DND-41 (cell line): ENCODE measurements at regions not wholly inside any gene's neighbourhood (a gene's known extent, or its start where the extent isn't known, plus 50 kb on each side); places are given as distances from the start of the nearest gene placed in this dataset.
A peak's percentile ranks its signal among the peaks of the same experiment; 100 is the strongest.

Experiments used
- ATAC-seq: fragments of 200-7000 bp; cut with Tn5 transposase; 3 replicates; pipeline ENCODE4 v1.9.1; 2021; ENCODE audit warnings: low read depth; ENCODE audit not compliant: insufficient read depth
- DNase-seq: peaks from one replicate; pipeline ENCODE4 v3.0.0-alpha.2; 2020
- H2AFZ ChIP-seq: 2 replicates; pipeline ENCODE4 v1.6.0; 2012; ENCODE audit warnings: low read depth, low read length
- H3K27ac ChIP-seq: 2 replicates; pipeline ENCODE4 v1.5.1; 2012; ENCODE audit warnings: low read length, inconsistent platforms
- H3K27me3 ChIP-seq: fragments of 200-600 bp; sonication (generic); 2 replicates; pipeline ENCODE4 v1.6.0; 2012; ENCODE audit warnings: low read length, mild to moderate bottlenecking, inconsistent platforms; ENCODE audit not compliant: insufficient read depth, poor library complexity
- H3K36me3 ChIP-seq: 2 replicates; pipeline ENCODE4 v1.5.1; 2012; ENCODE audit warnings: low read length, inconsistent platforms; ENCODE audit not compliant: insufficient read depth
- H3K4me1 ChIP-seq: 2 replicates; pipeline ENCODE4 v1.5.1; 2012; ENCODE audit warnings: mild to moderate bottlenecking, low read length; ENCODE audit not compliant: insufficient read depth
- H3K4me2 ChIP-seq: 2 replicates; pipeline ENCODE4 v1.6.0; 2012; ENCODE audit warnings: mild to moderate bottlenecking, moderate library complexity, low read length, inconsistent platforms; ENCODE audit not compliant: insufficient read depth
- H3K4me3 ChIP-seq, 2 experiments: fragments of 200-600 bp in 1 of 2; shearing (Covaris generic) in 1 of 2; 2 replicates each; pipeline ENCODE4 v1.5.1; 2012 to 2016; ENCODE audit warnings: inconsistent platforms in 2 of 2, low read length in 2 of 2, mild to moderate bottlenecking in 2 of 2, low read depth in 1 of 2, moderate library complexity in 1 of 2
- H3K79me2 ChIP-seq: 2 replicates; pipeline ENCODE4 v1.6.0; 2012; ENCODE audit warnings: low read length, inconsistent platforms; ENCODE audit not compliant: insufficient read depth
- H3K9ac ChIP-seq: 2 replicates; pipeline ENCODE4 v1.6.0; 2012; ENCODE audit warnings: low read depth, mild to moderate bottlenecking, inconsistent platforms, low read length, moderate library complexity
- H3K9me3 ChIP-seq: 2 replicates; pipeline ENCODE4 v1.5.1; 2012; ENCODE audit warnings: low read length, moderate library complexity, mild to moderate bottlenecking, inconsistent platforms; ENCODE audit not compliant: insufficient read depth, severe bottlenecking
- H4K20me1 ChIP-seq: 2 replicates; pipeline ENCODE4 v1.6.0; 2012; ENCODE audit warnings: low read length; ENCODE audit not compliant: insufficient read depth
- EZH2 ChIP-seq: IDR thresholded peaks from 3 replicates; pipeline ENCODE4 v1.6.1; 2012; ENCODE audit warnings: borderline replicate concordance, low read depth, mild to moderate bottlenecking, moderate library complexity, low read length, inconsistent platforms; ENCODE audit not compliant: severe bottlenecking
- TF ChIP-seq, protein P1 (sequence below): IDR thresholded peaks from 2 replicates; pipeline ENCODE4 v1.5.1; 2012; ENCODE audit warnings: borderline replicate concordance, low read length, moderate library complexity, mild to moderate bottlenecking; ENCODE audit not compliant: poor library complexity, severe bottlenecking; ENCODE audit errors: extremely low read depth

DNA sequence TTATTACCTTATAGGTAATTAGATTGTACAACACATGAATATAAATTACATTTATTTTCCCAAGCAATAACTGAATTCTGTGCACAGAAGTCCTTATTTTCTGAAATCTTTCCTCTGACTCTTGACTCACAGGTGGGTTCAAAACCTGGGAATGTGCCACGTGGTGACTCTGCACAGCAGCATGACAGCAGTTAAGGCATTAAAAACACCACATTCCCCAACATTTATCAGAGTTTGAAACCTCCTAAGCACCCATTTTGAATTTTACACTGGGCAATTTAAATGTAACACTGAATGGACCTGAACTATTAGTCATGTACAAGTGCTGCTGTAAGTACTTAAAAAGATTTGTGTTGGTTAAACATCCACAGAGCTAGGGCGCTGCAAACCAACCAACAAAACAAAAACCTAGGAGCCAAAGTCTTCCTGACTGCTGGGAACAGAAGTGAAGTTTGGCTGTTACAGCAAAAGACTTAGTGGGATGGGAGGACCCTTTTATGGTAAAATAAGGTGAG lies 480.6 kb upstream of the CXADR start:
- no peak for ATAC-seq
- no peak overlapping the region for H3K4me2 ChIP-seq
- H3K79me2 ChIP-seq, result no peaks in the 10 kb centered on the region
- H4K20me1 ChIP-seq, result no peaks in the 10 kb centered on the region
- no peaks in the 10 kb centered on the region for H3K4me1 ChIP-seq
- H3K27ac ChIP-seq, result no peak overlapping the region
- no peak overlapping the region for H3K4me3 ChIP-seq
- no peaks in the 10 kb centered on the region for H3K9me3 ChIP-seq
- DNase-seq, result no peak
- TF ChIP-seq, protein P1, sequence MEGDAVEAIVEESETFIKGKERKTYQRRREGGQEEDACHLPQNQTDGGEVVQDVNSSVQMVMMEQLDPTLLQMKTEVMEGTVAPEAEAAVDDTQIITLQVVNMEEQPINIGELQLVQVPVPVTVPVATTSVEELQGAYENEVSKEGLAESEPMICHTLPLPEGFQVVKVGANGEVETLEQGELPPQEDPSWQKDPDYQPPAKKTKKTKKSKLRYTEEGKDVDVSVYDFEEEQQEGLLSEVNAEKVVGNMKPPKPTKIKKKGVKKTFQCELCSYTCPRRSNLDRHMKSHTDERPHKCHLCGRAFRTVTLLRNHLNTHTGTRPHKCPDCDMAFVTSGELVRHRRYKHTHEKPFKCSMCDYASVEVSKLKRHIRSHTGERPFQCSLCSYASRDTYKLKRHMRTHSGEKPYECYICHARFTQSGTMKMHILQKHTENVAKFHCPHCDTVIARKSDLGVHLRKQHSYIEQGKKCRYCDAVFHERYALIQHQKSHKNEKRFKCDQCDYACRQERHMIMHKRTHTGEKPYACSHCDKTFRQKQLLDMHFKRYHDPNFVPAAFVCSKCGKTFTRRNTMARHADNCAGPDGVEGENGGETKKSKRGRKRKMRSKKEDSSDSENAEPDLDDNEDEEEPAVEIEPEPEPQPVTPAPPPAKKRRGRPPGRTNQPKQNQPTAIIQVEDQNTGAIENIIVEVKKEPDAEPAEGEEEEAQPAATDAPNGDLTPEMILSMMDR, result no peak
- no peak for TF ChIP-seq EZH2
- H3K9ac ChIP-seq, result no peak overlapping the region
- no peak overlapping the region for H2AFZ ChIP-seq
- H3K36me3 ChIP-seq, result no peaks in the 10 kb centered on the region
- H3K27me3 ChIP-seq, result no peaks in the 10 kb centered on the region

DNA sequence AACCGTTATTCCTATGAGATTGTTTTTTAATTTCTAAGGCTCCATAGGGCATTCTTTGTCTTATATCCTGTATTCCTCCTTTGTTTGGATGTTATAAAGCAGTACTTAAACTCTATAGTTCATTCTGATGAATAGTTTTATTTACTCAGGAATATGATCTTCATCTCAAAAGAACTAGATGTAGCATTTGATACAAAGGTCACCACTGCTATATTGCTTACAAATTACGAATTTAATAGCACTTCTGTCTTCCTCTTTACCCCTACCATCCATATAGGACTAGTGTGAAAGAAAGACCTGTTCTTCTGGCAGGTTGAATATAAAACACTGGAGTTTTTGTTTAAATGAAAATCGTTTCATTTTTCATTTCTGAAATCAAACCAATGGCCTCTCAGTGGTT lies 468.1 kb upstream of the CXADR start:
- no peaks in the 10 kb centered on the region for H3K36me3 ChIP-seq
- DNase-seq (no peak), ATAC-seq (no peak)
- H3K4me1 ChIP-seq, result no peaks in the 10 kb centered on the region
- no peak for TF ChIP-seq EZH2
- TF ChIP-seq, protein P1, result no peak
- no peaks in the 10 kb centered on the region for H3K27me3 ChIP-seq
- no peaks in the 10 kb centered on the region for H4K20me1 ChIP-seq
- H3K27ac ChIP-seq, result no peak overlapping the region
- H2AFZ ChIP-seq, result no peak overlapping the region; the same call in 1 of the 2 replicates
- no peaks in the 10 kb centered on the region for H3K79me2 ChIP-seq
- H3K4me3 ChIP-seq, result no peak overlapping the region
- no peak overlapping the region for H3K9ac ChIP-seq
- H3K9me3 ChIP-seq, result peaks cover 7% of the 10 kb centered on the region
- no peak overlapping the region for H3K4me2 ChIP-seq

DNA sequence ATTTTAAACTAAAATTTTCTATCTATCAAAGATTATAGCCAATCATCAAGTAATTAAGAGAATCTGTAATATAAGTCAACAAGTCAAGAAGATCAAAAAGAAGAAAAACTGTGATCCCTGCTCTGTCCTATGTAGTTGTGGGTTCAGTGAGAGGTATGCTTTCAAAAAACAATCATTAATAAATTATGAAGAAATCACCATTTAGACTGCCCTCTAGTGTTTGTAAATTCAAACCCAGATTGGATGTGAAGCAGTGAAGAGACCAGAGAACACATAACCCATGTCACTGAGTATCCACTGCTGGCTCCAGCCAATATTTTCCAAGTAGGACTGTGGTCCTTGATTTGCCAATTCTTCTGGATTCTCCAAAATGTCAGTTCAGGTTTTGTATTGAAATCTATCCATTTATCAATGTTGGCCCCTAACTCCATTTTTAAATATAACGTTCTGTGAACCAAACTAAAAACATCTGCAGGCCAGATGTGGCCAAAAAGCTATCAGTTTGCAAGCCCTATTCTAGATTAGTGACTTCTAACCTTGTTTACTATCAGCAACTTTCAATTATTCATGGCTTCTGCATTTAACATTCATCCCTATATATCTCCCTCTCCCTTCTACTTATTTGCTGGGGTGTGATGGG lies 467.5 kb upstream of the CXADR start:
- Histone ChIP-seq H3K9me3 (peaks cover 7% of the 10 kb centered on the region), H3K27ac (no peak overlapping the region), H3K4me2 (no peak overlapping the region), H4K20me1 (no peaks in the 10 kb centered on the region), H3K36me3 (no peaks in the 10 kb centered on the region), H3K4me3 (no peak overlapping the region), H3K9ac (no peak overlapping the region), H3K27me3 (no peaks in the 10 kb centered on the region), H3K4me1 (no peaks in the 10 kb centered on the region), H3K79me2 (no peaks in the 10 kb centered on the region), H2AFZ (no peak overlapping the region)
- ATAC-seq (peak; percentile 78), DNase-seq (no peak)
- TF ChIP-seq, protein P1, result peak; percentile 67
- TF ChIP-seq EZH2, result no peak

DNA sequence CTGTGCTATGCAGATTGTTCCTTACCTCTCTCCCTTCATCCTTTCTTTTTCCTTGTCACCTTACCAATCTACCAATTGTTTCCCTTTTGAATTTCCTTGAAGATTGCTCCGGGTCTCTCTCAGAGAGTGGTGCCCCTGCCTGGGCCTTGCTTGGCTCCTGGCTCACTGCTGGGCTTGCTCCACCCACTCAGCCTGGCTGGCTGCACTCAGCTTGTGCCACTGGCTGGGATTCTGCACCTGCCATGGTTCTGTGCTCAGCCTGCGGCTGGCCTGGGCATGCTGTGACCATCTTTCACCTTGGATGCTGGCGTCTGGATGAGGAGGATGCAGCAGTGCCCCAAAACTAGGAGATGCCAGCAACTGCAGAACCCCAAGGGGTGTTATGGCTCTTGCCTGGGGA lies 463.9 kb upstream of the CXADR start:
- no peak for ATAC-seq
- H3K27me3 ChIP-seq, result no peaks in the 10 kb centered on the region
- no peak overlapping the region for H3K4me3 ChIP-seq
- H3K4me1 ChIP-seq, result no peaks in the 10 kb centered on the region
- H3K79me2 ChIP-seq, result no peaks in the 10 kb centered on the region
- no peaks in the 10 kb centered on the region for H4K20me1 ChIP-seq
- DNase-seq, result no peak
- H3K4me2 ChIP-seq, result no peak overlapping the region
- H3K27ac ChIP-seq, result no peak overlapping the region
- no peaks in the 10 kb centered on the region for H3K36me3 ChIP-seq
- H3K9ac ChIP-seq, result no peak overlapping the region
- H3K9me3 ChIP-seq, result peaks cover 7% of the 10 kb centered on the region
- TF ChIP-seq, protein P1, result no peak
- TF ChIP-seq EZH2, result no peak
- H2AFZ ChIP-seq, result no peak overlapping the region
